ENCODE measurements at regions not wholly inside any gene's neighbourhood (a gene's known extent, or its start where the extent isn't known, plus 50 kb on each side); places are given as distances from the start of the nearest gene placed in this dataset.
A peak's percentile ranks its signal among the peaks of the same experiment; 100 is the strongest.

DNA sequence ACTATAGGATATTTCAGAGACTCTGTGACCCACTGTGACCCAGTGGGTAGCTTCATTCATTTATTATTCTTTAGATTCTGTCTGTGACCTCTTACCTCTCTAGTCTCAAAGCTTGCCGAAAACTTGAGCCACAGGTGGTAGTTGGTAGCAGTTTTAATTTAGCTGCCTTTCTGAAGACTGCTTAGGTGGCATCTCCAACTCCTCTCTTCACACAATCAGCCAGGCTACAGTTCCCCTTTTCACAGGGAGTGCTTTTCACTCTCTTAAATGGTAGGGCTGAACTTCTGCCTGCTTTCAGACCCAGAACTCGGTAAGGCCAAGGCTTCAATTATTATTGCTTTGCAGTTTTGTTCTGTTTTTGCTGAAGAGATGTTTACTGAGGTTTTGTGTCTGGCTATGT is 349.6 kb downstream of the ARL6IP6 start:
- H3K4me1 ChIP-seq (ENCODE audit: control insufficient read depth, insufficient read depth, low read length) = no peaks in the 10 kb centered on the region
- no peak overlapping the region for H3K27ac ChIP-seq (ENCODE audit: low read depth, low read length)
- no peaks in the 10 kb centered on the region for H3K9me3 ChIP-seq (ENCODE audit: control insufficient read depth, insufficient read depth, low read length)
- H3K27me3 ChIP-seq (ENCODE audit: control insufficient read depth, insufficient read depth, low read length) = no peaks in the 10 kb centered on the region
- no peak overlapping the region for H3K9ac ChIP-seq (ENCODE audit: low read depth, low read length)
- no peak overlapping the region for H3K4me3 ChIP-seq (ENCODE audit: low read depth, low read length)
- H3K36me3 ChIP-seq (ENCODE audit: control insufficient read depth, insufficient read depth, low read length) = no peaks in the 10 kb centered on the region

DNA sequence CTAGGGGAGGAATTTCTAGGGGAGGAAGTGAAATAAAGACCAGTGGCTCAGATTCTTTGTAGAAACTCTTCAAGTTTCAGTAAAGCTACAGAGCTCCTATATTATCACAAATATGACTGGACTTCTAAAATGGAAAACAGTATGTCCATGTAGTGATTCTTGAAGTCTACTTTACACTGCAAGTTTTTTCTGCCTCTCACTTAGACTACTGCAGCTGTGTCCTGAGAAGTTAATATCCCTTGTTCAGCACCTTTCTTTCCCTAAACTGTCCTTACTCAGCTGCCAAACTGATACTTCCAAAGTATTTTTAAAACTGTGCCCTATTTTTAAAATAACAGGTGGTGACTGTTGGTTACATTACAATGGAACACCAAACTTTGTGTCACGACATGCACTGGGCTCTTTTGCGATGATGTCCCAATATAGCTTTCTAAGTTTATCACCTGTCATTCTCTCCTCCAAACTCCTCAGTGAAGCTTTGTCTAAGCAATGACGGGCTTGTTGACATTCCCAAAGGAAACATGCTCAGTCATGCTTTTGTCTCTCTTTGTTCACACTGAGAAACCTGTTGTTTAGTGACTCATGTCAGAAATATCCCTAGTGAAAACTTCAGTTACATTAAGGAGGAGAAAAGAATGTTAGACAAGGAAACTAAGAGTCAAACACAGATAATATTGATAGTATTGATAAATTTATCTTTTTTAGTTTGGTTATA is 341.1 kb downstream of the ARL6IP6 start:
- Histone ChIP-seq H3K4me1 (ENCODE audit: control insufficient read depth, insufficient read depth, low read length) (peaks cover 17% of the 10 kb centered on the region), H3K9ac (ENCODE audit: low read depth, low read length) (0 out of 2 replicates have a peak overlapping the region, but pooled peaks have one; percentile 23), H3K9me3 (ENCODE audit: control insufficient read depth, insufficient read depth, low read length) (no peaks in the 10 kb centered on the region), H3K4me3 (ENCODE audit: low read depth, low read length) (no peak overlapping the region; the same call in 1 of the 2 replicates), H3K27me3 (ENCODE audit: control insufficient read depth, insufficient read depth, low read length) (no peaks in the 10 kb centered on the region), H3K36me3 (ENCODE audit: control insufficient read depth, insufficient read depth, low read length) (no peaks in the 10 kb centered on the region), H3K27ac (ENCODE audit: low read depth, low read length) (peak overlapping the region; percentile 86)

DNA sequence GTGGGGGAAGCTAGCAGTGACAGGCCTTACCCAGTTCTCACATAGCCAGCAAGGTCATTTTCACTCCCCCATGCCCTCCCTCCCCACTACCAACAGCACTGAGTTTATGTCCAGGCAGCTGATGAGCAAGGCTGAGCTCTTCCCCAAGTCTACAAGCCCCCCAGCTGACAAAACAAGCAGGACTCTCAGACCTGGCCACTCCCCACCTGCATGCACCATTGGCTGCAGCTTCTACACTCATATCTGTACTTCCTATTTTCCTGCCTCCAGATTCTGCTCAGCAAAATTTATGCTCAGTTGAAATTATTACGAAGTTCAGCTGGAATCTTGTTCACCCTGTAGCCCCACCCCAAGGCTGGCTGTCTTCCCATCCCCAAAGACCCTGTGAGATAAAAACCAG is 339.3 kb downstream of the ARL6IP6 start:
- no peaks in the 10 kb centered on the region for H3K36me3 ChIP-seq (ENCODE audit: control insufficient read depth, insufficient read depth, low read length)
- H3K4me1 ChIP-seq (ENCODE audit: control insufficient read depth, insufficient read depth, low read length) = peaks cover 17% of the 10 kb centered on the region
- no peaks in the 10 kb centered on the region for H3K9me3 ChIP-seq (ENCODE audit: control insufficient read depth, insufficient read depth, low read length)
- no peak overlapping the region for H3K4me3 ChIP-seq (ENCODE audit: low read depth, low read length)
- H3K9ac ChIP-seq (ENCODE audit: low read depth, low read length) = no peak overlapping the region
- H3K27me3 ChIP-seq (ENCODE audit: control insufficient read depth, insufficient read depth, low read length) = no peaks in the 10 kb centered on the region
- H3K27ac ChIP-seq (ENCODE audit: low read depth, low read length) = no peak overlapping the region

DNA sequence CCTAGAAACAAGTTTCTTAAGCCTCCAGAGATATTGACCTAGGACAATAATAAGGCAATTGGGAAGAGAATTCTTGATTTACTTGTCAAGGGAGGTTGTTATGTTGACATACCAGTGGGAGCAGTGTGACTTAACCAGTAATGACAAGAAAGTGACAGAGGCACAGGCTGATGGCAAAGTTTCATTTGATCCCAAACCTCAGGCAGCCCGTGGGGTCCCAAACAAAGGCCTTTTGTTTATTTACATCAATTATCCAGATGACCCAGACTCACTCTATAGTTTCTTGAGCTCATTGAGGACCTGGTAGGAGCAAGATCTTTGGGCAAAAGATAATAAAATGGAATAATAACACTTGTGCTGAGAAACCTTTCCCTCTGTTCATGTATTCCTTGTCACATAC is 336.8 kb downstream of the ARL6IP6 start:
- Histone ChIP-seq H3K4me3 (ENCODE audit: low read depth, low read length) (no peak overlapping the region), H3K9me3 (ENCODE audit: control insufficient read depth, insufficient read depth, low read length) (no peaks in the 10 kb centered on the region), H3K9ac (ENCODE audit: low read depth, low read length) (no peak overlapping the region), H3K36me3 (ENCODE audit: control insufficient read depth, insufficient read depth, low read length) (no peaks in the 10 kb centered on the region), H3K27ac (ENCODE audit: low read depth, low read length) (no peak overlapping the region), H3K4me1 (ENCODE audit: control insufficient read depth, insufficient read depth, low read length) (peaks cover 13% of the 10 kb centered on the region), H3K27me3 (ENCODE audit: control insufficient read depth, insufficient read depth, low read length) (no peaks in the 10 kb centered on the region)

DNA sequence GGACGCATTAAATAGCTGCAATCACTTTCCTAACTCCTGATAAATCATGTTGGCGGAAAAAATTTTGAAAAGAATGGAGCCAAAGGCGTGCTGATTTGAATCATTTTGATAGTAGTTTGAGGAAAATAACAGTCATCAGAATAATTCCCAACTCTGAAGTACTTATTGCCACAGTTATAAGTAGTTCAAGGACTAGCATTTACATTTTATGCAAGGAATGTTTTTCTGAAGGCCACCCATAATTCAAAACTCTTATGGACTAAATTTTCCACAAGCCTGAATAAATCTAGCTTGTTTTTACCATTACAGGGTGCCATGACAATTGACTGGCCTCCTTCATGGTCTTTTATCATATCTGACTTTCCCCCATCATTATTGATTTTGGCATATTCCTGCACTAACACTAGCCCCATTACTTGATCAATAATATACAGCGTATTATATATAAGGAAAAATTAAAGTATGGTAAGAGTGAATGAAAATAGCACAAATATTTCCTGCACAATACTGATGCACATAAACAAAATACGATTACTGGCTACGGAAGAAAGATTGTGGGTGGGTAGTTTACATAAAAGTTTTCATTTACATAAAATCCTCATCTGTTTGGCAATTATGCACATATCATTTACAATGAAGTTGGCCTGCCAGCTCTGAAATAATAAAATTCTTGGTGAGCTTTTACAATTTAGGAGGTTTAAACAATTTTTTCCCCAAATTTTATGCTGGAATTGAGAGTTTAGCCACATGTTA is 334.6 kb downstream of the ARL6IP6 start:
- Histone ChIP-seq H3K4me1 (ENCODE audit: control insufficient read depth, insufficient read depth, low read length) (peaks cover 6% of the 10 kb centered on the region; the same call in 1 of the 2 replicates), H3K9me3 (ENCODE audit: control insufficient read depth, insufficient read depth, low read length) (no peaks in the 10 kb centered on the region), H3K36me3 (ENCODE audit: control insufficient read depth, insufficient read depth, low read length) (no peaks in the 10 kb centered on the region), H3K4me3 (ENCODE audit: low read depth, low read length) (no peak overlapping the region), H3K9ac (ENCODE audit: low read depth, low read length) (no peak overlapping the region), H3K27me3 (ENCODE audit: control insufficient read depth, insufficient read depth, low read length) (no peaks in the 10 kb centered on the region), H3K27ac (ENCODE audit: low read depth, low read length) (no peak overlapping the region)

DNA sequence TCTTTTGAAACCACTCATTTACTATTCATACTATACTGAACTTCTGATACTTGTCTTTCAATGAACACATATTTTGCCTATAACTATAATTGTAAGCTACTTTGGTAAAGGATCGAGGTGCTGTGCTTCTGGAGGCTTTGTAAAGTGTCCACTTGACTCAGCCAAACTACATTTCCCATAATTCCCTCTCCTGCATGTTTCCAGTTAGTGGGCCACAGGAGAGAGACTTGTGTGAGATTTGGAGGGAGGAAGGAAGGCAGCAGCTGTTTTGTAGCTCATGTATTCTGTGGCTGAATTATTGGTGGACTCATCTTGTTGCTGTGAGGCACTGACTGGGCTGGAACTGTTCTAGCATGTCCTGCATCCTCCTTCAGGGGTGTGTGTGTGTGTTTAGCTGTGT is 328.8 kb downstream of the ARL6IP6 start:
- Histone ChIP-seq H3K27ac (ENCODE audit: low read depth, low read length) (no peak overlapping the region), H3K4me3 (ENCODE audit: low read depth, low read length) (no peak overlapping the region), H3K36me3 (ENCODE audit: control insufficient read depth, insufficient read depth, low read length) (no peaks in the 10 kb centered on the region)

DNA sequence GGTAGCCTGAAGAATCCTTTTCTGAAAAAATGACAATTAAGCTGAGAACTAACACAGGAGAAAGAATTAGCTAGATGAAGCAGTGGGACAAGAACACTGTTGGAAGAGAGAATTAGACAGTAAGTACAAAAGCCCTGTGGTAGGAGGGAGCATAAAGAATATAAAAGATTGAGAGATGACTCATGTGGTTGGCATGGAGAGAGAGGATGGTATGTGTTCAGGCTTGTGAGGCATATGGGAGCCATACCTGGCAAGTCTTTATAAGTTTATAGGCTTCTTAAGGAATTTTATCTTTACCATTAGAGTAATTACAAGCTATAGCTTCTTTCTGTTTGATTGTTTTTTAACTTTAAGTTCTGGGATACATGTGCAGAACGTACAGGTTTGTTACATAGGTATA is 325.0 kb downstream of the ARL6IP6 start:
- H3K9ac ChIP-seq (ENCODE audit: low read depth, low read length) = no peak overlapping the region
- H3K27me3 ChIP-seq (ENCODE audit: control insufficient read depth, insufficient read depth, low read length) = no peaks in the 10 kb centered on the region
- H3K27ac ChIP-seq (ENCODE audit: low read depth, low read length) = no peak overlapping the region
- no peaks in the 10 kb centered on the region for H3K36me3 ChIP-seq (ENCODE audit: control insufficient read depth, insufficient read depth, low read length)
- peaks cover 3% of the 10 kb centered on the region; the same call in 1 of the 2 replicates for H3K9me3 ChIP-seq (ENCODE audit: control insufficient read depth, insufficient read depth, low read length)
- H3K4me1 ChIP-seq (ENCODE audit: control insufficient read depth, insufficient read depth, low read length) = no peaks in the 10 kb centered on the region
- no peak overlapping the region for H3K4me3 ChIP-seq (ENCODE audit: low read depth, low read length)

More for the DNA sequence above, 328.8 kb downstream of the ARL6IP6 start:
- Histone ChIP-seq H3K9ac (ENCODE audit: low read depth, low read length) (no peak overlapping the region), H3K4me1 (ENCODE audit: control insufficient read depth, insufficient read depth, low read length) (no peaks in the 10 kb centered on the region), H3K9me3 (ENCODE audit: control insufficient read depth, insufficient read depth, low read length) (no peaks in the 10 kb centered on the region), H3K27me3 (ENCODE audit: control insufficient read depth, insufficient read depth, low read length) (no peaks in the 10 kb centered on the region)

DNA sequence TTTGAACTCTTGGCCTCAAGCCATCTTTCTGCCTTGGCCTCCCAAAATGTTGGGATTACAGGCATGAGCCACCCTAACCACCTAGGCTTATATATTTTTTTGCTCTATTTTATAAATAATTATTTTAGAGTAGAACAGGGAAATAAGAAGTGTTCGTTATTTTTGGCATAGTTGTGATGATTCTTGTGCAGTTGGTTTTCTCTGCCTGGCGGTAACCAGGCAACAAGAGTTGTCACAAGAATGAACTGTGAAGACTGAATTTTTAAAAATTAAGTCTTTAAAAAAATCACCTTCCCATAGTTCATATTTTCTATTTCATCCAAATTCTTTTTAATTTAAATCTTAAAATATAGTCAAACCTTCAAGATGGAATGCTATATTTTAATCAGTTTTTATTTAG is 310.2 kb downstream of the ARL6IP6 start:
- Histone ChIP-seq H3K36me3 (ENCODE audit: control insufficient read depth, insufficient read depth, low read length) (no peaks in the 10 kb centered on the region), H3K27me3 (ENCODE audit: control insufficient read depth, insufficient read depth, low read length) (no peaks in the 10 kb centered on the region), H3K4me1 (ENCODE audit: control insufficient read depth, insufficient read depth, low read length) (peaks cover 5% of the 10 kb centered on the region; the same call in 1 of the 2 replicates), H3K9ac (ENCODE audit: low read depth, low read length) (no peak overlapping the region), H3K9me3 (ENCODE audit: control insufficient read depth, insufficient read depth, low read length) (no peaks in the 10 kb centered on the region; the same call in 1 of the 2 replicates), H3K4me3 (ENCODE audit: low read depth, low read length) (no peak overlapping the region), H3K27ac (ENCODE audit: low read depth, low read length) (no peak overlapping the region)

DNA sequence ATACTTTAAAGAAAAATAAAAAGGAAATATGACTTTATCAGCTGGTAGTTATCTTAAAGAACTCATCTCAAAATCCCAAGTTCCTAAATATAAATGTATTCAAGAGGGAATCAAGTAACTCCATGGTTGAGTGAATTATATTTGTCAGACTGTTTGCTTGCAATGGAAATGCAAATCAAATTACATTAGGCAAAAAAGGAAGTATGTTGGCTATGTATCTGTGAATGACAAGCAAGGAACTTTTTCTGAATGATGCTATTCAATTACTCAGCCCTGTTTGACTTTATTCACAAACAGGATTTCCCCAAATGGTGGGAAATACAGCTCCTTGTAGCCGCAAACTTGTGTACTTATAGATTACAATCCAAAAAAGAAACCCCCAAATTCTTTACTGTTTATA is 309.1 kb downstream of the ARL6IP6 start:
- no peak overlapping the region for H3K27ac ChIP-seq (ENCODE audit: low read depth, low read length)
- H3K9me3 ChIP-seq (ENCODE audit: control insufficient read depth, insufficient read depth, low read length) = no peaks in the 10 kb centered on the region
- peaks cover 5% of the 10 kb centered on the region; the same call in 1 of the 2 replicates for H3K4me1 ChIP-seq (ENCODE audit: control insufficient read depth, insufficient read depth, low read length)
- no peaks in the 10 kb centered on the region for H3K36me3 ChIP-seq (ENCODE audit: control insufficient read depth, insufficient read depth, low read length)
- no peak overlapping the region for H3K4me3 ChIP-seq (ENCODE audit: low read depth, low read length)
- no peak overlapping the region for H3K9ac ChIP-seq (ENCODE audit: low read depth, low read length)
- no peaks in the 10 kb centered on the region for H3K27me3 ChIP-seq (ENCODE audit: control insufficient read depth, insufficient read depth, low read length)

DNA sequence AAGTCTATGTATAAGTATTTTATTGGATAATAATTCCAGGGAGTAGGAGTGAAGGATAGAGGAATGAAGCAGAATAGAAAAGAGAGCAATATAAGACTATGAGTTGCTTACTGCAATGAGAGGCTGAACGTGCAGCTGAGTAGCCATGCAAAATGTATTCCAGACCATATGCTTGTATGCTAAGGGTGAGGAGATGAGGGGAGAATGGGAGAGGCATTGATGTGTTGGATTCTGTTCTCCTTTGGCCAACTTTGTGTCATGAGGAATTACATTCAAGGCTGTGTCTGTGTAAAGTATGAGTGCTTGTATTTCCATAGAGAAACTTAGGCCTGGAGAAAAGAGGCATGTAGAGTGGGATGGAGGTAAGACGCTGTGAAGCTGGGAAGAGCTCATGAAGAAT is 301.8 kb downstream of the ARL6IP6 start:
- Histone ChIP-seq H3K4me1 (ENCODE audit: control insufficient read depth, insufficient read depth, low read length) (no peaks in the 10 kb centered on the region), H3K9ac (ENCODE audit: low read depth, low read length) (no peak overlapping the region), H3K9me3 (ENCODE audit: control insufficient read depth, insufficient read depth, low read length) (peaks cover 22% of the 10 kb centered on the region), H3K36me3 (ENCODE audit: control insufficient read depth, insufficient read depth, low read length) (no peaks in the 10 kb centered on the region), H3K27me3 (ENCODE audit: control insufficient read depth, insufficient read depth, low read length) (no peaks in the 10 kb centered on the region), H3K4me3 (ENCODE audit: low read depth, low read length) (no peak overlapping the region), H3K27ac (ENCODE audit: low read depth, low read length) (no peak overlapping the region)

DNA sequence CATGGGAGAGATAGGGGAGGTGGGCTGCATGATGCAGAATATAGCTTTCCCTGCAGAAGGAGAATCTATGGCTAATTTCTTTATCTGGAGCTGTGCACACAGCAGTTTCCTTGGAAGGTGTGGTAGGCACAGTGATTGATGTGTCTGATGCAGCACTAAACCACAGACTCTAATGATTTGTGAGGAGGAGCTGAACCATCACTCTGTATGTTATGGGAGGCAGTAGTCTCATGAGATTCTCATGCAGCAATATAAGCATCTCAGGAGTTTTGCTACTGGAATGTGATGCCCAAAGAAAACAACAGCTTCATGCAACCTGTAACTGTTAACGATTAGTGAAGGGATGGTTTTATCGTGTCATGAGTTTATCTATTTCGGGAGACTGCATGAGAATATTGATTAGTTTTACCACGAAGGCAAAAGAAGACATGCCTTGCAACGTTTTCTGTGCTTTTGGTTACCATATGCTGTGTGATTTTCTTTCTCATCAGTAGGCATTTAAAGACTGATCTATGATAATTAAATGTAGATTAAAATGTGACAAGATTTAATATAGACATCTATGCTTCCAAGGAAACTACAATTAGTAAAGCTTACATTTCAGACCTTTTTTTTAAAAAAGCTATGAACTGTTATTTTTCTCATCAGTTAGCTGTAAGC is 286.8 kb downstream of the ARL6IP6 start:
- H3K27ac ChIP-seq (ENCODE audit: low read depth, low read length) = no peak overlapping the region
- no peaks in the 10 kb centered on the region for H3K4me1 ChIP-seq (ENCODE audit: control insufficient read depth, insufficient read depth, low read length)
- no peaks in the 10 kb centered on the region for H3K27me3 ChIP-seq (ENCODE audit: control insufficient read depth, insufficient read depth, low read length)
- H3K36me3 ChIP-seq (ENCODE audit: control insufficient read depth, insufficient read depth, low read length) = no peaks in the 10 kb centered on the region
- H3K9ac ChIP-seq (ENCODE audit: low read depth, low read length) = no peak overlapping the region
- H3K9me3 ChIP-seq (ENCODE audit: control insufficient read depth, insufficient read depth, low read length) = no peaks in the 10 kb centered on the region
- H3K4me3 ChIP-seq (ENCODE audit: low read depth, low read length) = no peak overlapping the region
